ENCODE measurements at regions not wholly inside any gene's neighbourhood (a gene's known extent, or its start where the extent isn't known, plus 50 kb on each side); places are given as distances from the start of the nearest gene placed in this dataset.

- DNase-seq (no peak), FAIRE-seq (no peak)
- no peaks in the 10 kb centered on the region for H3K4me1 ChIP-seq (ENCODE audit: control insufficient read depth in 2 of 3, insufficient read depth in 2 of 3, low read depth in 1 of 3, low read length in 3 of 3)
- H3K9me3 ChIP-seq (ENCODE audit: control insufficient read depth in 2 of 3, insufficient read depth in 1 of 3, low read length in 3 of 3), result no peaks in the 10 kb centered on the region
- no peak for TF ChIP-seq CTCF (IDR thresholded peaks at IDR 0.05; ENCODE audit: borderline replicate concordance, extremely low read depth, insufficient read depth)
- intact Hi-C loops (cut with DNase I), result no loop called here
- no peak overlapping the region for H3K9ac ChIP-seq (ENCODE audit: low read length in 3 of 3)
- no peaks in the 10 kb centered on the region for H3K27me3 ChIP-seq (ENCODE audit: control insufficient read depth, insufficient read depth, low read length)
- no peaks in the 10 kb centered on the region for H3K36me3 ChIP-seq (ENCODE audit: control insufficient read depth in 2 of 3, insufficient read depth in 3 of 3, low read length in 3 of 3)
- H3K4me3 ChIP-seq (ENCODE audit: low read length in 3 of 3), result no peak overlapping the region
- no peak overlapping the region for H3K27ac ChIP-seq (ENCODE audit: low read depth in 2 of 2, low read length in 2 of 2)
These were observed 55.3 kb upstream of the OSBPL3 start for GRCh38 chr7:25035274-25035673.

GRCh38 chr7:25034136-25034535 lies 54.2 kb upstream of the OSBPL3 start:
- intact Hi-C loops (cut with DNase I), result no loop called here
- no peak for FAIRE-seq

GRCh38 chr7:25032774-25033743 lies 53.1 kb upstream of the OSBPL3 start:
- Histone ChIP-seq H3K27ac (ENCODE audit: low read depth in 2 of 2, low read length in 2 of 2) (no peak overlapping the region), H3K4me1 (ENCODE audit: control insufficient read depth in 2 of 3, insufficient read depth in 2 of 3, low read depth in 1 of 3, low read length in 3 of 3) (no peaks in the 10 kb centered on the region), H3K4me3 (ENCODE audit: low read length in 3 of 3) (no peak overlapping the region), H3K27me3 (ENCODE audit: control insufficient read depth, insufficient read depth, low read length) (no peaks in the 10 kb centered on the region), H3K9ac (ENCODE audit: low read length in 3 of 3) (no peak overlapping the region), H3K9me3 (ENCODE audit: control insufficient read depth in 2 of 3, insufficient read depth in 1 of 3, low read length in 3 of 3) (no peaks in the 10 kb centered on the region), H3K36me3 (ENCODE audit: control insufficient read depth in 2 of 3, insufficient read depth in 3 of 3, low read length in 3 of 3) (no peaks in the 10 kb centered on the region)
- intact Hi-C loops (cut with DNase I), result no loop called here
- no peak for DNase-seq
- no peak for TF ChIP-seq CTCF (IDR thresholded peaks at IDR 0.05; ENCODE audit: borderline replicate concordance, extremely low read depth, insufficient read depth)
- no peak for FAIRE-seq

More at GRCh38 chr7:25034136-25034535, 54.2 kb upstream of the OSBPL3 start:
- no peaks in the 10 kb centered on the region for H3K4me1 ChIP-seq (ENCODE audit: control insufficient read depth in 2 of 3, insufficient read depth in 2 of 3, low read depth in 1 of 3, low read length in 3 of 3)
- no peaks in the 10 kb centered on the region for H3K27me3 ChIP-seq (ENCODE audit: control insufficient read depth, insufficient read depth, low read length)
- no peak overlapping the region for H3K9ac ChIP-seq (ENCODE audit: low read length in 3 of 3)
- no peaks in the 10 kb centered on the region for H3K36me3 ChIP-seq (ENCODE audit: control insufficient read depth in 2 of 3, insufficient read depth in 3 of 3, low read length in 3 of 3)
- no peak for DNase-seq
- H3K9me3 ChIP-seq (ENCODE audit: control insufficient read depth in 2 of 3, insufficient read depth in 1 of 3, low read length in 3 of 3), result no peaks in the 10 kb centered on the region
- no peak overlapping the region for H3K4me3 ChIP-seq (ENCODE audit: low read length in 3 of 3)
- no peak overlapping the region for H3K27ac ChIP-seq (ENCODE audit: low read depth in 2 of 2, low read length in 2 of 2)
- no peak for TF ChIP-seq CTCF (IDR thresholded peaks at IDR 0.05; ENCODE audit: borderline replicate concordance, extremely low read depth, insufficient read depth)

All from kidney (tissue), 13 donors.